Psoas muscle (tissue), 7 donors: ENCODE measurements at regions not wholly inside any gene's neighbourhood (a gene's known extent, or its start where the extent isn't known, plus 50 kb on each side); places are given as distances from the start of the nearest gene placed in this dataset.

Experiments
- ATAC-seq, 4 donors: fragments of 200-7000 bp; cut with Tn5 transposase; one replicate each; pipeline ENCODE4 v1.9.1; 2020; ENCODE audit warnings: moderate library complexity in 3 of 4, mild to moderate bottlenecking in 2 of 4
- DNase-seq, 2 donors: peaks; one replicate each; pipeline ENCODE4 v3.0.0-alpha.2; 2020
- H3K27ac ChIP-seq: fragments of 200-600 bp; one replicate; pipeline ENCODE4 v1.8.0; 2022
- H3K27me3 ChIP-seq, 3 donors: fragments of 200-600 bp in 1 of 3; one replicate each; pipeline versions ENCODE4 v1.6.1 to v1.8.0; 2013 to 2022; ENCODE audit warnings: low read length in 2 of 3, mild to moderate bottlenecking in 2 of 3, moderate library complexity in 1 of 3; ENCODE audit not compliant: insufficient read depth in 3 of 3
- H3K36me3 ChIP-seq, 2 donors: fragments of 200-600 bp in 1 of 2; one replicate each; pipeline versions ENCODE4 v1.6.1 to v1.8.0; 2013 to 2022; ENCODE audit warnings: low read depth in 1 of 2, mild to moderate bottlenecking in 1 of 2, moderate library complexity in 1 of 2; ENCODE audit not compliant: insufficient read depth in 1 of 2
- H3K4me1 ChIP-seq: fragments of 200-600 bp; one replicate; pipeline ENCODE4 v1.8.0; 2022
- H3K4me3 ChIP-seq: fragments of 200-600 bp; one replicate; pipeline ENCODE4 v1.8.0; 2022; ENCODE audit warnings: mild to moderate bottlenecking
- H3K9me3 ChIP-seq: fragments of 200-600 bp; one replicate; pipeline ENCODE4 v1.8.0; 2022
- CTCF ChIP-seq: fragments of 200-600 bp; IDR thresholded peaks from one replicate; pipeline ENCODE4 v1.8.0; 2022; ENCODE audit warnings: antibody characterized with exemption
- WGBS, 3 donors: extraction: QIAGEN DNeasy Blood & Tissue Kit; methylation state at CpG; one replicate each; pipeline versions ENCODE4 v1.1.6 to v1.1.7; 2013; 5-methylcytosine and 5-hydroxymethylcytosine counted together
- intact Hi-C, 2 donors: fragments of 100-400 bp; cut with DNase I; formaldehyde crosslinking; loops; one replicate each; pipeline versions ENCODE4 v1.11.0 to v1.14.2; 2022
- donor health status: healthy with polysubstance abuse.
- donor health status: DM: no; HTN: no; CAD: no; lungs with moderate emphysema.
- donor health status: Bipolar disorder and iron deficiency.
- donor health status: healthy.
- donor health status: DM: yes; HTN: yes; CAD: no.
- donor health status: DM: no; HTN: no; CAD: no.
- donor health status: DM: yes; HTN: yes; CAD: no.

- Histone ChIP-seq H3K9me3 (no peaks in the 10 kb centered on the region), H3K27me3 (no peaks in the 10 kb centered on the region), H3K4me3 (no peak overlapping the region), H3K4me1 (no peaks in the 10 kb centered on the region), H3K27ac (no peak overlapping the region), H3K36me3 (no peaks in the 10 kb centered on the region)
- ATAC-seq: no peak
- no peak for DNase-seq
- intact Hi-C loops: no loop called here
- TF ChIP-seq CTCF: no peak
- 44 to 46% (median 45%) methylated on average over 6 of the region's 6 CpGs for WGBS, 3 donors
These were observed 1962.4 kb upstream of the TENM3 start for GRCh38 chr4:180280726-180281297.

- intact Hi-C loops: no loop called here
- H3K36me3 ChIP-seq: no peaks in the 10 kb centered on the region
- H3K4me3 ChIP-seq: no peak overlapping the region
- H3K9me3 ChIP-seq: no peaks in the 10 kb centered on the region
- no peaks in the 10 kb centered on the region for H3K4me1 ChIP-seq
- no peaks in the 10 kb centered on the region for H3K27me3 ChIP-seq
- 34 to 48% (median 41%) methylated on average over 3 of the region's 3 CpGs for WGBS, 3 donors
- no peak overlapping the region for H3K27ac ChIP-seq
- DNase-seq: no peak
- no peak for TF ChIP-seq CTCF
- no peak for ATAC-seq
These were observed 1961.5 kb upstream of the TENM3 start for GRCh38 chr4:180281724-180282123.

- Histone ChIP-seq H3K27ac (no peak overlapping the region), H3K27me3 (no peaks in the 10 kb centered on the region), H3K9me3 (no peaks in the 10 kb centered on the region), H3K4me1 (no peaks in the 10 kb centered on the region), H3K4me3 (no peak overlapping the region), H3K36me3 (no peaks in the 10 kb centered on the region)
- TF ChIP-seq CTCF: no peak
- intact Hi-C loops: no loop called here
- 49 to 85% (median 71%) methylated on average over 3 of the region's 3 CpGs for WGBS, 3 donors
- ATAC-seq: no peak
- no peak for DNase-seq
These were observed 1958.9 kb upstream of the TENM3 start for GRCh38 chr4:180284267-180284666.

- 68 to 74% (median 68%) methylated on average over 1 of the region's 1 CpG for WGBS, 3 donors
These were observed 1957.4 kb upstream of the TENM3 start for GRCh38 chr4:180285796-180286195.

More at GRCh38 chr4:180285796-180286195, 1957.4 kb upstream of the TENM3 start:
- DNase-seq (no peak), ATAC-seq (no peak)
- intact Hi-C loops: no loop called here
- no peaks in the 10 kb centered on the region for H3K4me1 ChIP-seq
- H3K9me3 ChIP-seq: no peaks in the 10 kb centered on the region
- no peaks in the 10 kb centered on the region for H3K27me3 ChIP-seq
- no peak overlapping the region for H3K27ac ChIP-seq
- H3K36me3 ChIP-seq: no peaks in the 10 kb centered on the region
- no peak for TF ChIP-seq CTCF
- no peak overlapping the region for H3K4me3 ChIP-seq
